Vagina (tissue), 2 donors: ENCODE measurements at regions not wholly inside any gene's neighbourhood (a gene's known extent, or its start where the extent isn't known, plus 50 kb on each side); places are given as distances from the start of the nearest gene placed in this dataset.

ENCODE experiments used
- DNase-seq, 2 donors: peaks; one replicate each; pipeline ENCODE4 v3.0.0-alpha.2; 2017; ENCODE audit errors: extremely low spot score in 2 of 2
- H3K27ac ChIP-seq: fragments of 200-600 bp; sonication (generic); one replicate; pipeline ENCODE4 v1.5.1; 2019
- H3K27me3 ChIP-seq: fragments of 200-600 bp; sonication (generic); one replicate; pipeline ENCODE4 v1.5.1; 2019
- H3K36me3 ChIP-seq, 2 donors: fragments of 200-600 bp; sonication (generic); one replicate each; pipeline ENCODE4 v1.5.1; 2017 to 2019
- H3K4me1 ChIP-seq: fragments of 200-600 bp; sonication (generic); one replicate; pipeline ENCODE4 v1.5.1; 2019
- H3K4me3 ChIP-seq, 2 donors: fragments of 200-600 bp; sonication (generic); 1 replicate in 1 of 2; 2 replicates in 1 of 2; pipeline ENCODE4 v1.5.1; 2016 to 2019
- H3K9me3 ChIP-seq: fragments of 200-600 bp; sonication (generic); one replicate; pipeline ENCODE4 v1.5.1; 2019
- CTCF ChIP-seq, 3 experiments: fragments of 450-650 bp in 2 of 3; fragments of 200-600 bp in 1 of 3; sonication (generic) in 1 of 3; IDR thresholded peaks; one replicate each; pipeline ENCODE4 v1.5.1; 2017 to 2019; ENCODE audit warnings: antibody characterized with exemption in 3 of 3, mild to moderate bottlenecking in 2 of 3, moderate library complexity in 2 of 3
- POLR2A ChIP-seq, 2 donors: fragments of 450-650 bp; IDR thresholded peaks; one replicate each; pipeline ENCODE4 v1.6.1; 2017; ENCODE audit warnings: antibody characterized with exemption in 2 of 2, mild to moderate bottlenecking in 2 of 2, moderate library complexity in 2 of 2
- POLR2AphosphoS5 ChIP-seq, 2 donors: sonication (generic); formaldehyde crosslinking; IDR thresholded peaks; one replicate each; pipeline ENCODE4 v1.9.0; 2017; ENCODE audit warnings: antibody characterized with exemption in 2 of 2, mild to moderate bottlenecking in 2 of 2, low read depth in 1 of 2; ENCODE audit not compliant: insufficient read depth in 1 of 2
- intact Hi-C: fragments of 100-400 bp; cut with DNase I; formaldehyde crosslinking; loops from one replicate; pipeline ENCODE4 v1.15.1; 2023

GRCh38 chr12:114932806-114933205 is 248.8 kb upstream of the TBX3 start:
- Histone ChIP-seq H3K36me3 (no peaks in the 10 kb centered on the region), H3K4me1 (no peaks in the 10 kb centered on the region), H3K27me3 (no peaks in the 10 kb centered on the region), H3K9me3 (no peaks in the 10 kb centered on the region), H3K4me3 (no peak overlapping the region), H3K27ac (no peak overlapping the region)
- TF ChIP-seq CTCF (IDR thresholded peaks at IDR 0.05) (no peak), POLR2A (IDR thresholded peaks at IDR 0.05) (no peak), POLR2AphosphoS5 (IDR thresholded peaks at IDR 0.05; ENCODE audit: insufficient read depth in 1 of 2, low read depth in 1 of 2) (no peak)
- intact Hi-C loops = no loop called here
- no peak for DNase-seq

DNA sequence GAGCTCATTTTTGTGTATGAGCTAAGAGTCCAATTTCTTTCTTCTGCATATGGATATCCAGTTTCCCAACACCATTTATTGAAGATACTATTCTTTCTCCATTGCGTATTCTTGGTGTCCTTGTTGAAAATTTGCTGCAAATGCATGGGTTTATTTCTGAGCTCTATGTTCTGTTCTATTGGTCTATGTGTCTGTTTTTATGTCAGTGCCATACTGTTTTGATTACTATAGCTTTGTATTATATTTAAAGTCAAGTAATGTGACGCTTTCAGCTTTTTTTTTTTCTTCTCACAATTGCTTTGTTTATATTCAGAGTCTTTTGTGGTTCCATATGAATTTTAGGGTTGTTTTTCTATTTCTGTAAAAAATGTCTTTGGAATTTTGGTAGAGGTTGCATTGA is 247.1 kb upstream of the TBX3 start:
- H3K4me3 ChIP-seq = no peak overlapping the region

GRCh38 chr12:114926341-114926740 is 242.4 kb upstream of the TBX3 start:
- no peaks in the 10 kb centered on the region for H3K27me3 ChIP-seq
- H3K27ac ChIP-seq = no peak overlapping the region
- intact Hi-C loops = no loop called here
- H3K36me3 ChIP-seq = no peaks in the 10 kb centered on the region
- no peak overlapping the region for H3K4me3 ChIP-seq
- H3K4me1 ChIP-seq = peaks cover 1% of the 10 kb centered on the region
- DNase-seq = no peak
- H3K9me3 ChIP-seq = no peaks in the 10 kb centered on the region
- TF ChIP-seq POLR2AphosphoS5 (IDR thresholded peaks at IDR 0.05; ENCODE audit: insufficient read depth in 1 of 2, low read depth in 1 of 2) (no peak), POLR2A (IDR thresholded peaks at IDR 0.05) (no peak), CTCF (IDR thresholded peaks at IDR 0.05) (no peak)

More for the DNA sequence above, 247.1 kb upstream of the TBX3 start:
- Histone ChIP-seq H3K27ac (no peak overlapping the region), H3K27me3 (no peaks in the 10 kb centered on the region), H3K9me3 (no peaks in the 10 kb centered on the region), H3K4me1 (no peaks in the 10 kb centered on the region), H3K36me3 (no peaks in the 10 kb centered on the region)
- TF ChIP-seq POLR2AphosphoS5 (IDR thresholded peaks at IDR 0.05; ENCODE audit: insufficient read depth in 1 of 2, low read depth in 1 of 2) (no peak), POLR2A (IDR thresholded peaks at IDR 0.05) (no peak), CTCF (IDR thresholded peaks at IDR 0.05) (no peak)
- intact Hi-C loops = no loop called here
- DNase-seq = no peak

GRCh38 chr12:114924946-114925475 is 241.0 kb upstream of the TBX3 start:
- TF ChIP-seq CTCF (IDR thresholded peaks at IDR 0.05) (no peak), POLR2A (IDR thresholded peaks at IDR 0.05) (no peak), POLR2AphosphoS5 (IDR thresholded peaks at IDR 0.05; ENCODE audit: insufficient read depth in 1 of 2, low read depth in 1 of 2) (no peak)
- no peaks in the 10 kb centered on the region for H3K9me3 ChIP-seq
- H3K4me3 ChIP-seq = no peak overlapping the region
- DNase-seq = no peak
- peaks cover 13% of the 10 kb centered on the region for H3K4me1 ChIP-seq
- H3K27me3 ChIP-seq = no peaks in the 10 kb centered on the region
- H3K27ac ChIP-seq = no peak overlapping the region
- no peaks in the 10 kb centered on the region for H3K36me3 ChIP-seq
- intact Hi-C loops = no loop called here

DNA sequence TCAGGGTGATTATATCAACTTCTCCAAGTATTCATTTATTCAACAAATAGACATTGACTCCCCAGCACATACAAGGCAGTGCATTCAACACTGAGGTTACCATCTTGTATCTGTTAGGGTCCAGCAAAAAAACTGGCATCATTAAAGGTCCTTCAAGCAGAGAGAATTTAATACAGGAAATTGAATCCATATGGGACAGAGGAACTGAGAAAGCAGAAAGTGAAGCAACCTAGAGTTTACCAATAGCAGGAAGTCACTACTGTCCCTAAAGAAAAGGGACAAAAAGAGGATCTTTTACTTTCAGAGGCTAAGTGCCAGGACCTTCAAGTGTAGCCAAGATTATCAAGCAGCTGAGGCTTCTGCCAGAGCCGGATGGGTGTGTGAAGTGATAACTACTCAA is 237.8 kb upstream of the TBX3 start:
- Histone ChIP-seq H3K9me3 (no peaks in the 10 kb centered on the region), H3K27ac (no peak overlapping the region), H3K27me3 (no peaks in the 10 kb centered on the region), H3K4me1 (peaks cover 13% of the 10 kb centered on the region), H3K4me3 (no peak overlapping the region), H3K36me3 (no peaks in the 10 kb centered on the region)
- DNase-seq = no peak
- TF ChIP-seq CTCF (IDR thresholded peaks at IDR 0.05) (no peak), POLR2A (IDR thresholded peaks at IDR 0.05) (no peak), POLR2AphosphoS5 (IDR thresholded peaks at IDR 0.05; ENCODE audit: insufficient read depth in 1 of 2, low read depth in 1 of 2) (no peak)
- intact Hi-C loops = no loop called here
